Activated B cell treated with CpG ODN at 0.5 μM for 24 hours (primary cell): ENCODE measurements at regions not wholly inside any gene's neighbourhood (a gene's known extent, or its start where the extent isn't known, plus 50 kb on each side); places are given as distances from the start of the nearest gene placed in this dataset.

Experiments
- ATAC-seq: fragments of 200-7000 bp; cut with Tn5 transposase; one replicate; pipeline ENCODE4 v1.10.0; 2021; ENCODE audit warnings: low read depth, mild to moderate bottlenecking, moderate library complexity
- CTCF ChIA-PET: fragments of 350-600 bp; sonication (Branson Sonifier 250); formaldehyde crosslinking; loops from one replicate; lab custom pipeline; 2021; ENCODE audit warnings: antibody characterized with exemption; lab: Charles Lee
- POLR2A ChIA-PET: fragments of 350-600 bp; sonication (Branson Sonifier 250); formaldehyde crosslinking; loops from one replicate; lab custom pipeline; 2021; ENCODE audit warnings: antibody characterized with exemption; lab: Charles Lee
- DNase-seq: peaks from one replicate; pipeline ENCODE4 v3.0.0; 2022
- H3K27ac Mint-ChIP-seq: one replicate; pipeline ENCODE4 v1.8.0; 2020; ENCODE audit warnings: mixed read lengths
- H3K27me3 Mint-ChIP-seq: one replicate; pipeline ENCODE4 v1.8.0; 2021; ENCODE audit warnings: mixed read lengths
- H3K36me3 Mint-ChIP-seq: one replicate; pipeline ENCODE4 v1.8.0; 2021; ENCODE audit warnings: low read depth, mixed read lengths
- H3K4me1 Mint-ChIP-seq: one replicate; pipeline ENCODE4 v1.8.0; 2021; ENCODE audit warnings: mixed read lengths
- H3K4me3 Mint-ChIP-seq: one replicate; pipeline ENCODE4 v1.8.0; 2020; ENCODE audit warnings: mild to moderate bottlenecking, mixed read lengths
- H3K9me3 Mint-ChIP-seq: one replicate; pipeline ENCODE4 v1.8.0; 2020; ENCODE audit warnings: mixed read lengths
- intact Hi-C: fragments of 100-400 bp; cut with micrococcal nuclease; formaldehyde crosslinking; loops from one replicate; pipeline ENCODE4 v1.15.1; 2024
- TF ChIP-seq, protein P1 (sequence below): fragments of 200-600 bp; IDR thresholded peaks from one replicate; pipeline ENCODE4 v1.8.0; 2022; ENCODE audit warnings: antibody characterized with exemption, mild to moderate bottlenecking

DNA sequence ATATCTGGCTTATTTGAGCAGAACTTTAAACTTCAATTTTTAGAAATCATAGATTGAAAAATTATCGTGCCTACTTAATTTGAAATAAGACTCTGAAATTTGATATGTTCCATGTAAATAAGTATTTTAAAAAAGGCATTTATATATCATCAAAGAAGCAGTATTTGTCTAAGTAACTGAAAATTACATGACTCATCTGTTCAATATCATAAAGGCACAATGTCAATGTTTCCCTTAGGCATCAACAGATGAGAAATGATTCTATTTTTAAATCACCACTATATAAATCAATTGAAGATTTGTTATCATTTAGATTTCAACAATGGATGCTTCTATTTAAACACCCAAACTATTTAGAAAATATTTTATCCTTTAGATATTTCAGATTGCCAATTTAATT, 142.9 kb upstream of the POU5F2 start:
- H3K27me3 Mint-ChIP-seq, result no peaks in the 10 kb centered on the region
- ChIA-PET POLR2A (no interaction called here), CTCF (no interaction called here)
- H3K36me3 Mint-ChIP-seq, result peaks cover 10% of the 10 kb centered on the region
- peaks cover 16% of the 10 kb centered on the region for H3K4me1 Mint-ChIP-seq
- DNase-seq, result no peak
- TF ChIP-seq, protein P1, sequence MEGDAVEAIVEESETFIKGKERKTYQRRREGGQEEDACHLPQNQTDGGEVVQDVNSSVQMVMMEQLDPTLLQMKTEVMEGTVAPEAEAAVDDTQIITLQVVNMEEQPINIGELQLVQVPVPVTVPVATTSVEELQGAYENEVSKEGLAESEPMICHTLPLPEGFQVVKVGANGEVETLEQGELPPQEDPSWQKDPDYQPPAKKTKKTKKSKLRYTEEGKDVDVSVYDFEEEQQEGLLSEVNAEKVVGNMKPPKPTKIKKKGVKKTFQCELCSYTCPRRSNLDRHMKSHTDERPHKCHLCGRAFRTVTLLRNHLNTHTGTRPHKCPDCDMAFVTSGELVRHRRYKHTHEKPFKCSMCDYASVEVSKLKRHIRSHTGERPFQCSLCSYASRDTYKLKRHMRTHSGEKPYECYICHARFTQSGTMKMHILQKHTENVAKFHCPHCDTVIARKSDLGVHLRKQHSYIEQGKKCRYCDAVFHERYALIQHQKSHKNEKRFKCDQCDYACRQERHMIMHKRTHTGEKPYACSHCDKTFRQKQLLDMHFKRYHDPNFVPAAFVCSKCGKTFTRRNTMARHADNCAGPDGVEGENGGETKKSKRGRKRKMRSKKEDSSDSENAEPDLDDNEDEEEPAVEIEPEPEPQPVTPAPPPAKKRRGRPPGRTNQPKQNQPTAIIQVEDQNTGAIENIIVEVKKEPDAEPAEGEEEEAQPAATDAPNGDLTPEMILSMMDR, result no peak
- ATAC-seq, result no peak
- no peak overlapping the region for H3K4me3 Mint-ChIP-seq
- intact Hi-C loops, result no loop called here
- no peaks in the 10 kb centered on the region for H3K9me3 Mint-ChIP-seq
- H3K27ac Mint-ChIP-seq, result no peak overlapping the region

- ChIA-PET POLR2A (interaction anchor here (0.7 kb wide), 1 partner anchor 286 kb away, joined by 3 read pairs; no protein-coding TSS in a partner anchor), CTCF (no interaction called here)
- no peaks in the 10 kb centered on the region for H3K9me3 Mint-ChIP-seq
- H3K36me3 Mint-ChIP-seq, result peaks cover 14% of the 10 kb centered on the region
- DNase-seq (no peak), ATAC-seq (no peak)
- H3K27ac Mint-ChIP-seq, result no peak overlapping the region
- TF ChIP-seq, protein P1, result no peak
- no peaks in the 10 kb centered on the region for H3K27me3 Mint-ChIP-seq
- peaks cover 16% of the 10 kb centered on the region for H3K4me1 Mint-ChIP-seq
- intact Hi-C loops, result no loop called here
- no peak overlapping the region for H3K4me3 Mint-ChIP-seq
These were observed 142.1 kb upstream of the POU5F2 start for GRCh38 chr5:93883459-93883858.

- no peak overlapping the region for H3K27ac Mint-ChIP-seq
- CTCF ChIA-PET, result no interaction called here
- DNase-seq (no peak), ATAC-seq (no peak)
- POLR2A ChIA-PET, result no interaction called here
- no peaks in the 10 kb centered on the region for H3K27me3 Mint-ChIP-seq
- TF ChIP-seq, protein P1, result no peak
- H3K36me3 Mint-ChIP-seq, result peaks cover 38% of the 10 kb centered on the region
- no peaks in the 10 kb centered on the region for H3K9me3 Mint-ChIP-seq
- no peaks in the 10 kb centered on the region for H3K4me1 Mint-ChIP-seq
- intact Hi-C loops, result no loop called here
- H3K4me3 Mint-ChIP-seq, result no peak overlapping the region
These were observed 134.3 kb upstream of the POU5F2 start for GRCh38 chr5:93875693-93876092.

DNA sequence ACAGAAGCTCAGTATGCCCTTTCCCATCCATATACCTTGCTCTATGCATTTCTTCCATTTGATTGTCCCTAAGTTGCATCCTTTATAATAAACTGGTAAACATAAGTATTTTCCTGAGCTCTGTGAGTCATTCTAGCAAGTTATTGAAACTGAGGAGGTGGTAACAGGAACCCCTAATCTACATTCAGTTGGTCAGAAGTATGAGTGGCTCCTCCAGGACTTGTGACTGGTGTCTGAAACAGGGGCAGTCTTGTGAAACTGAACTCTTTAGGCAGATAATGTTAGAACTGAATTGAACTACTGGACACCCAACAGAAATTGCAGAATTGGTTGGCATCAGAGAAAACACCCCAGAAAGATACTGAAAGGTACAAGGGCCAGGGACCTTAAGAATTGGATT, 133.1 kb upstream of the POU5F2 start:
- H3K4me1 Mint-ChIP-seq, result no peaks in the 10 kb centered on the region
- POLR2A ChIA-PET, result no interaction called here
- no peak overlapping the region for H3K27ac Mint-ChIP-seq
- H3K4me3 Mint-ChIP-seq, result no peak overlapping the region
- ATAC-seq (no peak), DNase-seq (no peak)
- H3K27me3 Mint-ChIP-seq, result no peaks in the 10 kb centered on the region
- no peaks in the 10 kb centered on the region for H3K9me3 Mint-ChIP-seq
- CTCF ChIA-PET, result no interaction called here
- TF ChIP-seq, protein P1, result no peak
- intact Hi-C loops, result no loop called here
- H3K36me3 Mint-ChIP-seq, result peaks cover 46% of the 10 kb centered on the region

- H3K36me3 Mint-ChIP-seq, result peaks cover 44% of the 10 kb centered on the region
- H3K27me3 Mint-ChIP-seq, result no peaks in the 10 kb centered on the region
- ATAC-seq (no peak), DNase-seq (no peak)
- CTCF ChIA-PET, result no interaction called here
- TF ChIP-seq, protein P1, result no peak
- no peaks in the 10 kb centered on the region for H3K4me1 Mint-ChIP-seq
- intact Hi-C loops, result no loop called here
- POLR2A ChIA-PET, result no interaction called here
- no peaks in the 10 kb centered on the region for H3K9me3 Mint-ChIP-seq
- no peak overlapping the region for H3K4me3 Mint-ChIP-seq
- H3K27ac Mint-ChIP-seq, result no peak overlapping the region
These were observed 132.7 kb upstream of the POU5F2 start for GRCh38 chr5:93874080-93874479.
